ENCODE measurements at regions not wholly inside any gene's neighbourhood (a gene's known extent, or its start where the extent isn't known, plus 50 kb on each side); places are given as distances from the start of the nearest gene placed in this dataset.
A peak's percentile ranks its signal among the peaks of the same experiment; 100 is the strongest.

GRCh38 chr15:70170096-70170699, 72.5 kb upstream of the TLE3 start:
- no peak for DNase-seq

DNA sequence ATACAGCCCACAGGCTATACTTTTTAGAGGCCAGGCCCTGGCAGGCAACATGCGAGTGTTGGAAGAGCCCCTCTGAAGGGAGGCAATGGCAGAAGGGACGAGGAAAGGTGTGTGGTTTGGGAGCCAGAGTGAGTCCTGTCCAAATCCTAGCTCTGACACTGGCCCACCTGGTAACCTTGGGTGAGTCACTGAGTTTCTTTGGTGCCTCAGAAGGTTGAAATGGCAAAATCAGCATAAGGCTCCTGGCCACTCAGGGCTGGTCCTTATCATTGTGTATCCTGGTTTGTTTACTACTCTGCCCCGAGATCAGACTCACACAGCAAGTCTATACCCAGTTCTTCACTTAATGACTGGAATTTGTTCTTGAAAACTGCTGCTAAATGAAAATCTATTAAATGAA, 71.4 kb upstream of the TLE3 start:
- DNase-seq = no peak

GRCh38 chr15:70167155-70167554, 69.4 kb upstream of the TLE3 start:
- no peak for DNase-seq

GRCh38 chr15:70166506-70167087, 68.9 kb upstream of the TLE3 start:
- DNase-seq = no peak

- no peak for DNase-seq
Observed at GRCh38 chr15:70165716-70166284, 68.1 kb upstream of the TLE3 start.

DNA sequence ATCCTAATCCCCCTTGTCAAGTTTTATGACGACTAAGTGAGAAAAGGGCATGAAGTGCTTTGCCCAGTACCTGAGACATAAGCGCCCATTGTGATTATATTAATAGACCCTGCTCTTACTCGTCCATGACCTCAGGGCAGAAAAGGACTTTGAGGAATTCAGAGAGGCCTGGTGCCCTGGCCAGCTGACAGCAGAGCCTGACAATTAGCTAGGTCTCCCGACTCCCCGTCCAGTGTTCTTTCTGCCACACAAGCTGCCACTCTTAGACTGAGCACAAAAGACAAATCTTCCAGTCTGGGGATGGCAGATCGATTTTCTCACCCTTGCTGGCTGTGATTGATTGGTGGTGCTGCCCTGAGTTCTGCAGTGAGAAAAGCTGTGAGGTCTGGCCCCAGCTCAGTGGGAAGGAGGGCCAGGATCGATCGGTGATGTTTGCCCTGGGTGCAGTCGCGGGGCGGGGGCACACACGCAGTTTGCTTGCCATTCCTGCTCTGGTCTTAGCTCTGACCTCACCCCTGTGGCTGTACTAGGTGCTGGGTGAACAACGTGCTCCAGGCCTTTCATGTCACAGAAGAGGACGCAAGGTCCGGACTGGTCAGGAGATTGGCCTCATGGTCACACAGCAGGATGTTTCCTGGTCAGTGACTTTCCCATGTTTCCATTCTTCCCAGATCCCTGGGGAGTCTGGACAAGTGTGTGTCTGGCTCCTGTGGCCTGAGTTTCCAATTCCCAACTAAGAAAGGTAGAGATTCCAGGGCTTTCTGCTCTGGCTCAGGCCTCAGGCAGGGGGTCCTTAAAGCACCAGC, 67.4 kb upstream of the TLE3 start:
- no peak for DNase-seq

GRCh38 chr15:70164156-70164900, 66.6 kb upstream of the TLE3 start:
- no peak for DNase-seq

GRCh38 chr15:70160803-70161565, 63.3 kb upstream of the TLE3 start:
- no peak for DNase-seq

GRCh38 chr15:70160267-70160666, 62.5 kb upstream of the TLE3 start:
- DNase-seq = peak; percentile 70

GRCh38 chr15:70159713-70160009, 61.9 kb upstream of the TLE3 start:
- DNase-seq = no peak

DNA sequence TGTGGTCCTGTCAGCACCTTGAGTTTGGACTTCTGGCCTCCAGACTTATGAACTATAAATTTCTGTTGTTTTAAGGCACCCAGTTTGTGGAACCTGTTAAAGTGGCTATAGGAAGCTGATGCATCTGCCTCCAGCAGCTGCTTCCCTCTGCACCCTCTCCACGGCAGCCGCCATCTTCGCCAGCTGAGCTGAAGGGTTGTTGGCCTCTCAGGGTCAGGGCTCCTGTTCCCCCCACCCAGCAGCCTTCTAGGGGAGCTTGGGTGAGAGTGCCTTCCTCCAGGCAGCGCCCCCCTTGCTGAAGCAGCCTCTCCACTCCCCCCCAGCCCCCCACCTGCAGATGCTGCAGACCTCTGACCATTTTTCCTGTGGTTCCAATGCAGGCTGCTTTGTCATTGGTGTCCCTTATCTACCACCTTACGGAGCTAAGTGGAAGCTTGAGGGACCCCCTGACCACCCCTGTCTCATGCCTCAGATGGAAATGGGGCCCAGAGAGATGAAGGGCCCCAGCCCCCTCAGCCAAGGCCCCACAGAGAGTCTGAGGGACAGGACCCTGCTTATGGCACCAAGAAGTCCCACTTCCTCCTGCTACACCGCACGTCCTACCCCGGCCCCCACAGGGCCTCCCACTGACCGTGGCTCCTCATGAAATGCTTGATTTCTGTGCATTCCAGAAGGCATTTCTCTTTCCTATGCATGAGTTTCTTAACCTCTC, 61.4 kb upstream of the TLE3 start:
- DNase-seq = no peak

DNA sequence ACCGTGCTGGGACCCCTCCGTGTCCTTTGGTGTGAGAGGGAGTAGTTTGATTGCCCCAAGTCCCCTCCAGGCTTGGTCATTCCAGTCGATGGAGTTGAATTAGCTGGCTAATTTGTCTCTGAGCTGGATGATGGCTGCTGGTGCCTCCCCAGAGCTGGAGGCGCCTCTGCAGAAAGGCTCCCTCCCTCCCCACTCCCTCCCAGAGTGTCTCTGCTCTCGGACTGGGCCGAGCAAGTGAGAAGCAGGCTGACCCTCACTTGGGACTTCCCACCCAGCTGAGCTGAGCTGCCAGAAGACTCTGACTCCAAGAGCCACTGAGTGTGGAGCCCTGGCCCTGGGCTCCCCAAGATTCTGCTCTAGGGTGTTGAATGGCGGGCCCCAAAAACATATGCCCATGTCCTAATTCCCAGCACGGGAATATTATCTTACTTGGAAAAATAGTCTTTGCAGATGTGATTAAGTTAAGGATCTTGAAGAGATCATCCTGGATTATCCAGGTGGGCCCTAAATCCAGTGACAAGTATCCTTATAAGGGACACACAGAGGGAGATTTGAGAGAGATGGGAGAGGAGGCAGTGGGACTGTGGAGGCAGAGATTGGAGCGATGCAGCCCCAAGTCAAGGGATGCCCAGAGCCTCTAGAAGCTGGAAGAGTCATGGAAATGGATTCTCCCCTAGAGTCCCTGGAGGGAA, 60.7 kb upstream of the TLE3 start:
- no peak for DNase-seq

- DNase-seq = no peak
Observed at GRCh38 chr15:70156671-70157271, 59.1 kb upstream of the TLE3 start.

- no peak for DNase-seq
Observed at GRCh38 chr15:70154718-70155347, 57.1 kb upstream of the TLE3 start.

DNA sequence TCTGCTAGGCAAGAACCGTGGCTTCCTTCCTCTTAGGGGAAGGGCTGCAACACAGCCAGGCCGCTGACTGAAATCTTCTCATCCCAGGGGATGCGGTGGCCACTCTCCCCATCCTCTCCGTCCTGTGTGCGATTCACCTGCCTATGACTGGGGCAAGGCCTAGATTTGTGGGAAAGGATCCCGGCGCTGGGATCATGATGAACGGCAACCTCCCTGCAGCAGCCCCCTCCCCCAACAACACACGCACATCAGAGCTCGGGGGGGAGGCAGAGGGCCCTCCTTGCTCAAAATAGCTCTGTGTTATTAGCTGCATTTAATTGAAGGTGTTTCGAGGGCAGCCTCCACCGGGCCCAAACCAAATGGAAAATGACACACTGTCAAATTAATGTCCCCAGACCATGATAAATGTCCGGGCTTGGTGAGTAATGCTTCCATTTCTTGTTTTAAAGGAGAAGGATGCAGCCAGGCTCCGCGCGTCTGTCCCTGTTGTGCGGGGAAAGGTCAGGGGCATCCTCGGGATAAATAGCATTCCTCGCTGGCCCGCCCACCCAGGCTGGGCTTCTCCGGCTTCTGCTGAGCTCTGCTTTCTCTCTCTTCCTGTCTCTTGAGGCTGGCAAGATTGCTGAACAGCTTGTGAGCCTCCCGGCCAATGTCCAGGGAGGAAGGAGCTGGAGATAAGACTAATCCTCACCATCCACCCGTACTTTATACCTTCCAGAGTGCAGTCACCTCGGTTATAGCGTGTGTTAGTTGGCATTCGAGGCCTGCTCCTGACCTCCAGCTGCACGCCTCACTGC, 56.4 kb upstream of the TLE3 start:
- DNase-seq = peak; percentile 74

DNA sequence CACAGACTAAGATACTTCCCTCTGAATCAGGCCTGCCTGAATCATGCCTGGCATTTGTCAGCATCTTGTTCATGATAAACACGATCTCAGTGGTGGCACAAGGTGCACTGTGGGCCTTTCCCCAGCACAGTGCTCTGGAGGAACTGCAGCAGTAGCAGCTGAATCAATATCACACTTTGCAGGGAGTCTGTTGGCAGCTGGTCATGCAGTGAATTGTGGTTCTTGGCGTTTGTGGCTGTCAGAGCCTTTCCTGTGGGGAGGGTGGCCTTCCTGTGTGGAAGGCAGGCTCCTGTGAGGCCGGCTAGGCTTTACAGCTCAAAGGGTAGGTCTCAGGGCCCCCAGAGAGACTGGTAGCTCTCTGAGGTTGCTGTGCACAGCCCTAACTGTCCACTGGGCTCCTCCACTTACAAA, 54.4 kb upstream of the TLE3 start:
- DNase-seq = no peak

DNA sequence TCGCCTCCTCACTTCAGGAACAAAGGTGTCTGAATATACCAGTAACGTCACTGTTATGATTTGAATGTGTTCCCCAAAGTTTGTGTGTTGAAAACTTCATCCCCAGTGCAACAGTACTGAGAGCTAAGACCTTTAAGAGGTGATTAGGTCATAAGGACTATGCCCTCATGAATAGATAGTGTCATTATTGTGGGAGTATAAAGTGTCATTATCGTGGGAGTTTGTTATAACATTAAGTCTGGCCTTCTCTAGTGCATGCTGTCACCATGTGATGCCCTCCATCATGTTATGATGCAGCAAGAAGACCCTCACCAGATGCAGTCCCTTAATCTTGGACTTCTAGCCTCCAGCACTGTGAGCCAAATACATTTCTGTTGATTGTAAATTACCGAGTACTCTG, 53.7 kb upstream of the TLE3 start:
- DNase-seq = no peak

DNA sequence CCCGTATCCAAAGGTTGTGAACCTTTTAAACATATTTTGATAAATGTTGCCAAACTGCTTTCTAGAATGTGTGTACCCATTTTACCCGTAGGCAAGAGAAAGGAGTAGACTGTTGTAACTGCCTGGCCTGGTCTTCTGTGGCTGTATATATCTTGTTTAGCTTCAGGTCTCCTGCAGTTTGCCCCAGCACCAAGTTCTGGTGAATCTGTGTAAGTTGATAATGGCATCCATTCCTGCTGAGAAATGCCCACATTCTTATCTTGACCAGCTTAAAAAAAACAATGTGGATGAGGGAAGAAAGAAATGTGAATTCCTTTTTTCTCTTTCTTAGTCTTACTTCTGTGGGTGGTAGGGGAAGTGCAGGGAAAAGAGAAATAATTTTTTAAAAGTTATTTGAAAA, 53.3 kb upstream of the TLE3 start:
- DNase-seq = no peak

GRCh38 chr15:70150405-70150747, 52.7 kb upstream of the TLE3 start:
- no peak for DNase-seq
